Activated effector memory CD4-positive, alpha-beta T cell treated with anti-CD3 and anti-CD28 coated beads, Interleukin-2, amount 50 U/mL, for 16 hours (primary cell): ENCODE measurements at regions not wholly inside any gene's neighbourhood (a gene's known extent, or its start where the extent isn't known, plus 50 kb on each side); places are given as distances from the start of the nearest gene placed in this dataset.

Source experiments
- DNase-seq: peaks from one replicate; pipeline ENCODE4 v3.0.0-alpha.2; 2020

GRCh38 chr2:221097568-221097915 is 474.6 kb downstream of the EPHA4 start:
- DNase-seq = no peak

- DNase-seq = no peak
Observed at GRCh38 chr2:221097949-221098348, 474.2 kb downstream of the EPHA4 start.

- DNase-seq = no peak
Observed at GRCh38 chr2:221100467-221101089, 471.5 kb downstream of the EPHA4 start.

GRCh38 chr2:221102896-221103688 is 469.0 kb downstream of the EPHA4 start:
- DNase-seq = no peak

GRCh38 chr2:221103930-221104329 is 468.2 kb downstream of the EPHA4 start:
- no peak for DNase-seq

GRCh38 chr2:221104361-221104811 is 467.7 kb downstream of the EPHA4 start:
- DNase-seq = no peak

- no peak for DNase-seq
Observed at GRCh38 chr2:221106241-221106640, 465.9 kb downstream of the EPHA4 start.

GRCh38 chr2:221107424-221107823 is 464.7 kb downstream of the EPHA4 start:
- DNase-seq = no peak

GRCh38 chr2:221109552-221109951 is 462.6 kb downstream of the EPHA4 start:
- no peak for DNase-seq

GRCh38 chr2:221111739-221112138 is 460.4 kb downstream of the EPHA4 start:
- DNase-seq = no peak

GRCh38 chr2:221112744-221113143 is 459.4 kb downstream of the EPHA4 start:
- DNase-seq = no peak

GRCh38 chr2:221115944-221116343 is 456.2 kb downstream of the EPHA4 start:
- no peak for DNase-seq

- DNase-seq = no peak
Observed at GRCh38 chr2:221120643-221121042, 451.5 kb downstream of the EPHA4 start.

GRCh38 chr2:221123396-221123795 is 448.7 kb downstream of the EPHA4 start:
- DNase-seq = no peak

GRCh38 chr2:221124532-221125240 is 447.4 kb downstream of the EPHA4 start:
- DNase-seq = no peak

GRCh38 chr2:221125691-221126090 is 446.4 kb downstream of the EPHA4 start:
- no peak for DNase-seq

- DNase-seq = no peak
Observed at GRCh38 chr2:221129657-221130056, 442.4 kb downstream of the EPHA4 start.

- DNase-seq = no peak
Observed at GRCh38 chr2:221130431-221130830, 441.7 kb downstream of the EPHA4 start.

- DNase-seq = no peak
Observed at GRCh38 chr2:221133941-221134340, 438.2 kb downstream of the EPHA4 start.

GRCh38 chr2:221134718-221135117 is 437.4 kb downstream of the EPHA4 start:
- no peak for DNase-seq

- no peak for DNase-seq
Observed at GRCh38 chr2:221135699-221136098, 436.4 kb downstream of the EPHA4 start.

GRCh38 chr2:221137385-221137784 is 434.7 kb downstream of the EPHA4 start:
- no peak for DNase-seq

GRCh38 chr2:221142341-221142740 is 429.8 kb downstream of the EPHA4 start:
- no peak for DNase-seq

GRCh38 chr2:221143231-221143630 is 428.9 kb downstream of the EPHA4 start:
- no peak for DNase-seq
